Nephron progenitor cell (in vitro differentiated cells): ENCODE measurements at regions not wholly inside any gene's neighbourhood (a gene's known extent, or its start where the extent isn't known, plus 50 kb on each side); places are given as distances from the start of the nearest gene placed in this dataset.

Experiments used
- DNase-seq: peaks from one replicate; pipeline ENCODE4 v3.0.0; 2021
- H3K27ac Mint-ChIP-seq: 2 replicates; pipeline ENCODE4 v1.8.0; 2021; ENCODE audit warnings: mild to moderate bottlenecking, moderate library complexity, mixed read lengths
- H3K27me3 Mint-ChIP-seq: 2 replicates; pipeline ENCODE4 v1.8.0; 2021; ENCODE audit warnings: mild to moderate bottlenecking, low read depth, mixed read lengths; ENCODE audit not compliant: poor library complexity
- H3K36me3 Mint-ChIP-seq: 2 replicates; pipeline ENCODE4 v1.8.0; 2021; ENCODE audit warnings: low read depth, mixed read lengths
- H3K4me1 Mint-ChIP-seq: 2 replicates; pipeline ENCODE4 v1.8.0; 2021; ENCODE audit warnings: mixed read lengths
- H3K4me3 Mint-ChIP-seq: 2 replicates; pipeline ENCODE4 v1.8.0; 2021; ENCODE audit warnings: mild to moderate bottlenecking, moderate library complexity, mixed read lengths
- H3K9me3 Mint-ChIP-seq: 2 replicates; pipeline ENCODE4 v1.8.0; 2021; ENCODE audit warnings: mild to moderate bottlenecking, moderate library complexity, mixed read lengths
- CTCF ChIP-seq: fragments of 200-600 bp; sonication (generic); IDR thresholded peaks from 2 replicates; pipeline ENCODE4 v1.5.0; 2021; ENCODE audit warnings: antibody characterized with exemption

DNA sequence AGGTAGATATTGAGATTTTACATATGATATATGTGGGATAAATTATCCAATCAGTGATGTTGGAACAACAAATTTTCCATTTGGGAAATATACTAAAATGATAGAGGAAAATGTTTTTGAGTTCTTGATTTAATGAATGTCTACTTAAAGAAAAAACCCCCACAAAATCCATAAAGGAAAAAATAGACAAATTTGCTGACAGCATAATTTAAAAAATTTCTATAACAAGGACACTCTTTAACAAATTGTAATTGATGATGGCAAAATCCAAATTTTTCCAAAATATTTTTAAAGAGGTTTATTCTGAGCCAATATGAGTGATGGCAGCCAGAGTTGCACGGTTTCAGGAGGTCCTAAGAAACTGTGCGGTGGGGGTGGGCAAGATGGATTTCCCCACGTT, 51.9 kb upstream of the RHOU start:
- Mint-ChIP-seq H3K27ac (no peak overlapping the region), H3K4me1 (peaks cover 47% of the 10 kb centered on the region), H3K4me3 (no peak overlapping the region), H3K27me3 (peaks cover 6% of the 10 kb centered on the region), H3K36me3 (no peaks in the 10 kb centered on the region), H3K9me3 (no peaks in the 10 kb centered on the region)
- DNase-seq = no peak
- no peak for TF ChIP-seq CTCF

DNA sequence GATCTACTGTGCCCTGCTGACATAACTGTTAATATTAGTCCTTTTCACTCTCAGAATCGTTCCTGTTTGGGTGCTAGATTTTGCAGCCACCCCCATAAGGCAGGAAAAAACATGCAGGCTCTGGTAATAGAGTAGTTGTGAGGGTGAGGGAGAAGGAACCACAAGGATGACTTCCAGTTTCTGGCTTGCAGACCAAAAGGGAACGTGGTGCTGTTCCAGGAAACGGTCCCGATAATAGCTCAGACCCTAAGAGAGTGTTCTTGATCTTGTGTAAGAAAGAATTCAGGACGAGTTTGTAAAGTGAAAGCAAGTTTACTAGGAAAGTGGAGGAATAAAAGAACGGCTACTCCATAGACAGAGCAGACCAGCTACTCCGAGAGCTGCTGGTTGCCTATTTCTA, 50.7 kb upstream of the RHOU start:
- Mint-ChIP-seq H3K27ac (peak overlapping the region; percentile 50), H3K9me3 (no peaks in the 10 kb centered on the region), H3K27me3 (peaks cover 10% of the 10 kb centered on the region), H3K36me3 (no peaks in the 10 kb centered on the region), H3K4me1 (peaks cover 52% of the 10 kb centered on the region), H3K4me3 (no peak overlapping the region)
- no peak for TF ChIP-seq CTCF
- no peak for DNase-seq

DNA sequence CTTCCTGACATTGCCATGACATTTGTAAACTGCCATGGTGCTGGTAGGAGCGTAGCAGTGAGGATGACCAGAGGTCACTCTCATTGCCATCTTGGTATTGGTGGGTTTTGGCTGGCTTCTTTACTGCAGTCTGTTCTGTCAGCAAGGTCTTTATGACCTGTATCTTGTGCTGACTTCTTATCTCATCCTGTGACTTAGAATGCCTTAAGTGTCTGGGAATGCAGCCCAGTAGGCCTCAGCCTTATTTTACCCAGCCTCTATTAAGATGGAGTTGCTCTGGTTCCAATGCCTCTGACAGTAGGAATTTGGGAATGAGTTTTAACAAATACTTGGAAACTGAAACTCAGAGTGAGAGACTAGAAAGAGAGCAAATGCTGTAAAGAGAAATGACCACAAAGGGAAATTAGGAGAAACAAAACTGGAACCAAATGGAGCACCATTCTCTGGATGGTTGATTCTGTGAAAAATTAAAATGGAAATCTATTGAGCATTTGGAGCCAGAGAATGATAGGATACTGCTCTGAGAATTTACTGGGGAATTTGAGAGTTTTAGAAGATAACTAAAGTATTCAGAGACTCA, 50.1 kb upstream of the RHOU start:
- TF ChIP-seq CTCF = no peak
- Mint-ChIP-seq H3K36me3 (no peaks in the 10 kb centered on the region), H3K9me3 (no peaks in the 10 kb centered on the region), H3K4me3 (no peak overlapping the region), H3K4me1 (peaks cover 52% of the 10 kb centered on the region), H3K27ac (no peak overlapping the region), H3K27me3 (peaks cover 10% of the 10 kb centered on the region)
- no peak for DNase-seq
